Suprapubic skin (tissue), 4 donors: ENCODE measurements at regions not wholly inside any gene's neighbourhood (a gene's known extent, or its start where the extent isn't known, plus 50 kb on each side); places are given as distances from the start of the nearest gene placed in this dataset.

Experiments
- DNase-seq, 2 donors: peaks; one replicate each; pipeline ENCODE4 v3.0.0-alpha.2; 2019; ENCODE audit warnings: low spot score in 2 of 2
- H3K27ac ChIP-seq: fragments of 200-600 bp; sonication (generic); one replicate; pipeline ENCODE4 v1.5.1; 2019
- H3K27me3 ChIP-seq: fragments of 200-600 bp; sonication (generic); one replicate; pipeline ENCODE4 v1.5.1; 2019
- H3K36me3 ChIP-seq: fragments of 200-600 bp; sonication (generic); one replicate; pipeline ENCODE4 v1.5.1; 2019
- H3K4me1 ChIP-seq: fragments of 200-600 bp; sonication (generic); one replicate; pipeline ENCODE4 v1.5.1; 2019
- H3K4me3 ChIP-seq: fragments of 200-600 bp; sonication (generic); one replicate; pipeline ENCODE4 v1.5.1; 2019; ENCODE audit warnings: mild to moderate bottlenecking
- H3K9me3 ChIP-seq: fragments of 200-600 bp; sonication (generic); one replicate; pipeline ENCODE4 v1.5.1; 2019
- EP300 ChIP-seq: sonication (generic); formaldehyde crosslinking; IDR thresholded peaks from one replicate; pipeline ENCODE4 v1.6.1; 2017; ENCODE audit warnings: antibody characterized with exemption
- POLR2A ChIP-seq, 2 donors: fragments of 450-650 bp; IDR thresholded peaks; one replicate each; pipeline ENCODE4 v1.6.1; 2017; ENCODE audit warnings: antibody characterized with exemption in 2 of 2, mild to moderate bottlenecking in 2 of 2, moderate library complexity in 2 of 2
- POLR2AphosphoS5 ChIP-seq, 3 donors: sonication (generic); formaldehyde crosslinking; IDR thresholded peaks; one replicate each; pipeline ENCODE4 v1.6.1; 2017; ENCODE audit warnings: antibody characterized with exemption in 3 of 3
- WGBS: methylation state at CpG from one replicate; pipeline ENCODE4 v1.1.5; 2018; 5-methylcytosine and 5-hydroxymethylcytosine counted together
- TF ChIP-seq, protein P1 (sequence below), 2 donors: fragments of 200-600 bp in 1 of 2; fragments of 450-650 bp in 1 of 2; sonication (generic) in 1 of 2; IDR thresholded peaks; one replicate each; pipeline ENCODE4 v1.5.1; 2016 to 2019; ENCODE audit warnings: antibody characterized with exemption in 2 of 2, mild to moderate bottlenecking in 1 of 2, moderate library complexity in 1 of 2

DNA sequence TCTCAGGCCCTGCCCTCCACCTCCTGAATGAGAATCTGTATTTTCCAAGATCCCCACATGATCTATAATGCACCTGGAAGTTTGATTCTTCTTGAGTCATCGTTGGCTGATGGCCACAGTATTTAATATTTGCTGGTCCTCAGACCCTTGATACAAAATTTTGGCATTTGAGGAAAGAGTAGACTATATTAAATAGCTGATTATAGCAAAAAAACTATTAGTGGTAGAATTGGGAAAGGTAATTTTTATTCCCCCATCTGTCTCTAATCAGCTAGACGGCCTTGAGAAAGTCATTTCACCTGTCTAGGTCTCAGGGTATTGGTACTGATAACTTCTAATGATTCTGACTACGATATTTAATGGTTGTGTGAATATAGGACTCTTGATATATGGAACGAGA is 176.8 kb downstream of the BMP2 start:
- H3K27me3 ChIP-seq = no peaks in the 10 kb centered on the region
- H3K4me1 ChIP-seq = no peaks in the 10 kb centered on the region
- no peaks in the 10 kb centered on the region for H3K9me3 ChIP-seq
- H3K27ac ChIP-seq = no peak overlapping the region
- H3K4me3 ChIP-seq = no peak overlapping the region
- TF ChIP-seq EP300 (no peak), POLR2AphosphoS5 (IDR thresholded peaks at IDR 0.05) (no peak), POLR2A (IDR thresholded peaks at IDR 0.05) (no peak)
- TF ChIP-seq, protein P1, sequence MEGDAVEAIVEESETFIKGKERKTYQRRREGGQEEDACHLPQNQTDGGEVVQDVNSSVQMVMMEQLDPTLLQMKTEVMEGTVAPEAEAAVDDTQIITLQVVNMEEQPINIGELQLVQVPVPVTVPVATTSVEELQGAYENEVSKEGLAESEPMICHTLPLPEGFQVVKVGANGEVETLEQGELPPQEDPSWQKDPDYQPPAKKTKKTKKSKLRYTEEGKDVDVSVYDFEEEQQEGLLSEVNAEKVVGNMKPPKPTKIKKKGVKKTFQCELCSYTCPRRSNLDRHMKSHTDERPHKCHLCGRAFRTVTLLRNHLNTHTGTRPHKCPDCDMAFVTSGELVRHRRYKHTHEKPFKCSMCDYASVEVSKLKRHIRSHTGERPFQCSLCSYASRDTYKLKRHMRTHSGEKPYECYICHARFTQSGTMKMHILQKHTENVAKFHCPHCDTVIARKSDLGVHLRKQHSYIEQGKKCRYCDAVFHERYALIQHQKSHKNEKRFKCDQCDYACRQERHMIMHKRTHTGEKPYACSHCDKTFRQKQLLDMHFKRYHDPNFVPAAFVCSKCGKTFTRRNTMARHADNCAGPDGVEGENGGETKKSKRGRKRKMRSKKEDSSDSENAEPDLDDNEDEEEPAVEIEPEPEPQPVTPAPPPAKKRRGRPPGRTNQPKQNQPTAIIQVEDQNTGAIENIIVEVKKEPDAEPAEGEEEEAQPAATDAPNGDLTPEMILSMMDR (IDR thresholded peaks at IDR 0.05) = no peak
- 84% methylated on average over 4 of the region's 4 CpGs for WGBS
- H3K36me3 ChIP-seq = no peaks in the 10 kb centered on the region
- no peak for DNase-seq

DNA sequence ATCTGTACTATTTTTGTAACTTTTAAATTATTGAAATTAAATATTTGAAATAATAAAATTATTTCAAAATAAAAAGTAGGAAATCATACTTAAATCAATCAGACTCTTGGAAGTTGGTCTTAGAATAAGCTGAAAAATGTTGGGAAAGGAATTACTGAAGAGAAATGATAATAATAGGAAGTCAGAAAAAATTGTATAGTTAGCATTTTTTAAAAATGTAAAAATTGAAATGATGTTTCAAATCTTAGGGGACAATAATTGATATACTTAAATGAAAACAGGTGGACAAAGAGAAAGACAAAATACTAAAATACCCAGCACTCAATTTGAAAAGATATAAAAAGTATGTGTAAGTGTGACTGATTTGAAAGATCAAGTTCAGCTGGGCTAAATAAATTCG is 186.1 kb downstream of the BMP2 start:
- no peaks in the 10 kb centered on the region for H3K27me3 ChIP-seq
- H3K4me1 ChIP-seq = no peaks in the 10 kb centered on the region
- H3K27ac ChIP-seq = no peak overlapping the region
- TF ChIP-seq POLR2AphosphoS5 (IDR thresholded peaks at IDR 0.05) (no peak), POLR2A (IDR thresholded peaks at IDR 0.05) (no peak), EP300 (no peak)
- TF ChIP-seq, protein P1 (IDR thresholded peaks at IDR 0.05) = no peak
- no peak overlapping the region for H3K4me3 ChIP-seq
- H3K36me3 ChIP-seq = no peaks in the 10 kb centered on the region
- no peak for DNase-seq
- H3K9me3 ChIP-seq = no peaks in the 10 kb centered on the region
- WGBS = 84% methylated on average over 1 of the region's 1 CpG

DNA sequence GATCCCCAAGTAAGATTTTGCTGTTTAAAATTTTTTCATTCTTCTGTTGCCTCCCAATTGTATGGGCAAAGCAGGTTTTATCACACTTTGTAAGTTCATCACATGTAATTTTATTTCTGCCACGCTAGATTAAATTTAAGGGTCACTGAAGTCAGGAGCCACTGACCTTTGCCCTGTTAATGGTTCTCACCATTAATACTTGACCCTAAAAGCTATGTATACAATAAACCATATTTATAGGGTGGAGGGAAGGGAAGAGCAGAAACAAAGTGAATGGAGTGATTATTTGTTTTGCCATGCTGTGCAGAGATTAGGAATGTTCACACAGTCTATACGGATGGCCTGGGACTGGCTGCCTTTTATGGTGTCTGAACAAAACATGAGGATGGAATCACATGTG is 186.7 kb downstream of the BMP2 start:
- TF ChIP-seq EP300 (no peak), POLR2AphosphoS5 (IDR thresholded peaks at IDR 0.05) (no peak), POLR2A (IDR thresholded peaks at IDR 0.05) (no peak)
- TF ChIP-seq, protein P1 (IDR thresholded peaks at IDR 0.05) = no peak
- no peaks in the 10 kb centered on the region for H3K4me1 ChIP-seq
- H3K9me3 ChIP-seq = no peaks in the 10 kb centered on the region
- H3K4me3 ChIP-seq = no peak overlapping the region
- DNase-seq = no peak
- no peak overlapping the region for H3K27ac ChIP-seq
- no peaks in the 10 kb centered on the region for H3K27me3 ChIP-seq
- H3K36me3 ChIP-seq = no peaks in the 10 kb centered on the region
- WGBS = 78% methylated on average over 2 of the region's 2 CpGs

DNA sequence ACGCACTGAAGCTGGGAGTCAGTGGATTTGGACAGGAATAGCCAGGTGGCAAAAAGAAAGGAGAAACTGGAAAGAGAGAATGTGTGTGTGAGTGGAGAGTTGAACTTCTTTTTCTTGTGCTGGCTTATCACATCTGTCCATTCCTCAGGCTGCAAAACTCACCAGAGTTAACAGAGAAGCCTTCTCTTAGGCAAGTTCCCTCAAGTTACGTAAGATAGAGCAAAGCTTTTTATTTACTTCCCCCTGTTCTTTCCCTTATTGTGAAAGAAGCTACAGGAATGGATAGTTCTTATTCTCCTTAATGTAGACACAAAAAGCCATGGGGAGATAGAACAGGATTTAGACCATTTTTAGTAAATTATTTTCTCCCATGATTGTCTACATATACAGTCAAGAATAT is 188.6 kb downstream of the BMP2 start:
- TF ChIP-seq POLR2A (IDR thresholded peaks at IDR 0.05) (no peak), EP300 (no peak), POLR2AphosphoS5 (IDR thresholded peaks at IDR 0.05) (no peak)
- TF ChIP-seq, protein P1 (IDR thresholded peaks at IDR 0.05) = no peak
- Histone ChIP-seq H3K27me3 (no peaks in the 10 kb centered on the region), H3K4me1 (no peaks in the 10 kb centered on the region), H3K4me3 (no peak overlapping the region), H3K27ac (no peak overlapping the region), H3K36me3 (no peaks in the 10 kb centered on the region), H3K9me3 (no peaks in the 10 kb centered on the region)
- WGBS = 84% methylated on average over 2 of the region's 2 CpGs
- DNase-seq = no peak

DNA sequence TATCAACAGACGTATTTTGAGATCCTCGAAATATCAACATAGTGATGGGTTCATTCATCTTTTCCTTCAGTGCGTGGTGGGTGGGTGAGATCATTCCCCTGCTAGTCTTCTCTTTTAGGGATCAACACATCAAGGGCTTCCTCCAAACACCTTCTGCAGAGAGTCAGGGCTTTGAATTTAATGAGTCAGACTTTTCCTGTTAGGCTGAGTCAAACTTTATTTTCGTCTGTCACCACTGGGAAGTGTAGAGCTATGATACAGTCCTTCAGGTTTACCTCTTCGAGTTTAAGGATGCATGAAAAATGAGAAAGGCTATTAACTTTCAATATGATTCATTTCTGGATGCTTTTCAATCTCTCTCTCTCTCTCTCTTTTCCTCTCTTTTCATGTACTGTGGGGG is 189.1 kb downstream of the BMP2 start:
- TF ChIP-seq POLR2AphosphoS5 (IDR thresholded peaks at IDR 0.05) = no peak
- WGBS = 68% methylated on average over 5 of the region's 5 CpGs
- Histone ChIP-seq H3K4me1 (no peaks in the 10 kb centered on the region), H3K27ac (no peak overlapping the region), H3K4me3 (no peak overlapping the region), H3K36me3 (no peaks in the 10 kb centered on the region), H3K9me3 (no peaks in the 10 kb centered on the region), H3K27me3 (no peaks in the 10 kb centered on the region)
- DNase-seq = no peak

DNA sequence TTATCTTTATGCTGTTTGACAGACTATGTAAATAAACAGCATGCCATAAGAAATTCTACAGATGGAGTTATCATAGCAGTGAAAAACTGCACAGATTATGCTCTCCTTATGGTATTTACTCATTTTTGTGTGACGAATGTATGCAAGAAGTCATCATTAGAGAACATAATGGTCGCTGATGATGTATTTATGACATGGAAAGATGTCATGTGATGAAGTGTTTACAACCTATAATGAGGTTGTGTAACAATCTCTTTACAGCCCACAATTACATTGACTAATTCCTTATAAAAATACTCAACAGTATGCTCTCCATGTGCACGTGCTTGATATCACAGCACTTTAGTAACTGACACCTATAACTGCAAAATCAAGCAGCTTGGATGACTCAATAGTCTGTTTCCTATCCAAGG is 192.4 kb downstream of the BMP2 start:
- 47% methylated on average over 3 of the region's 3 CpGs for WGBS
- TF ChIP-seq POLR2AphosphoS5 (IDR thresholded peaks at IDR 0.05) (no peak), POLR2A (IDR thresholded peaks at IDR 0.05) (no peak), EP300 (no peak)
- TF ChIP-seq, protein P1 (IDR thresholded peaks at IDR 0.05) = no peak
- DNase-seq = no peak

More for the DNA sequence above, 192.4 kb downstream of the BMP2 start:
- Histone ChIP-seq H3K27me3 (no peaks in the 10 kb centered on the region), H3K36me3 (no peaks in the 10 kb centered on the region), H3K4me1 (no peaks in the 10 kb centered on the region), H3K9me3 (no peaks in the 10 kb centered on the region), H3K27ac (no peak overlapping the region), H3K4me3 (no peak overlapping the region)
